T1000 (cell line): ENCODE measurements at regions not wholly inside any gene's neighbourhood (a gene's known extent, or its start where the extent isn't known, plus 50 kb on each side); places are given as distances from the start of the nearest gene placed in this dataset.

Experiments used
- DNase-seq: peaks from one replicate; lab custom pipeline; 2025; ENCODE audit warnings: mixed read lengths; lab: John Stamatoyannopoulos, UW

GRCh38 chr14:71202881-71203280 is 295.6 kb downstream of the PCNX1 start:
- DNase-seq: no peak

- DNase-seq: no peak
These were observed 296.0 kb downstream of the PCNX1 start for GRCh38 chr14:71203306-71203705.

- DNase-seq: no peak
These were observed 297.0 kb downstream of the PCNX1 start for GRCh38 chr14:71204231-71204630.

- DNase-seq: no peak
These were observed 297.5 kb downstream of the PCNX1 start for GRCh38 chr14:71204768-71205167.

GRCh38 chr14:71206123-71206522 is 298.9 kb downstream of the PCNX1 start:
- no peak for DNase-seq

- DNase-seq: peak; percentile 50
These were observed 299.6 kb downstream of the PCNX1 start for GRCh38 chr14:71206766-71207371.

GRCh38 chr14:71208702-71209357 is 301.6 kb downstream of the PCNX1 start:
- no peak for DNase-seq

GRCh38 chr14:71209888-71210287 is 302.6 kb downstream of the PCNX1 start:
- DNase-seq: no peak

- DNase-seq: no peak
These were observed 304.8 kb downstream of the PCNX1 start for GRCh38 chr14:71212093-71212492.

GRCh38 chr14:71212683-71213107 is 305.4 kb downstream of the PCNX1 start:
- no peak for DNase-seq

GRCh38 chr14:71214241-71214640 is 307.0 kb downstream of the PCNX1 start:
- no peak for DNase-seq

GRCh38 chr14:71220462-71220861 is 313.2 kb downstream of the PCNX1 start:
- DNase-seq: no peak

GRCh38 chr14:71221119-71221518 is 313.9 kb downstream of the PCNX1 start:
- DNase-seq: no peak

- DNase-seq: no peak
These were observed 317.9 kb downstream of the PCNX1 start for GRCh38 chr14:71225113-71225512.

GRCh38 chr14:71228711-71229110 is 321.5 kb downstream of the PCNX1 start:
- no peak for DNase-seq

GRCh38 chr14:71229875-71230274 is 322.6 kb downstream of the PCNX1 start:
- DNase-seq: no peak

GRCh38 chr14:71230897-71231296 is 323.6 kb downstream of the PCNX1 start:
- no peak for DNase-seq

GRCh38 chr14:71231521-71232393 is 324.5 kb downstream of the PCNX1 start:
- DNase-seq: no peak

- DNase-seq: no peak
These were observed 325.2 kb downstream of the PCNX1 start for GRCh38 chr14:71232506-71232905.

GRCh38 chr14:71235875-71236274 is 328.6 kb downstream of the PCNX1 start:
- DNase-seq: no peak

- no peak for DNase-seq
These were observed 329.2 kb downstream of the PCNX1 start for GRCh38 chr14:71236487-71236886.

GRCh38 chr14:71237556-71237955 is 330.3 kb downstream of the PCNX1 start:
- DNase-seq: no peak

- DNase-seq: no peak
These were observed 331.6 kb downstream of the PCNX1 start for GRCh38 chr14:71238835-71239234.
